ENCODE measurements at regions not wholly inside any gene's neighbourhood (a gene's known extent, or its start where the extent isn't known, plus 50 kb on each side); places are given as distances from the start of the nearest gene placed in this dataset.
"Not testable (repeated sequence)": the region's sequence is repeated elsewhere in the genome, so short reads cannot be mapped to it uniquely, and the experiment has no call there.

DNA sequence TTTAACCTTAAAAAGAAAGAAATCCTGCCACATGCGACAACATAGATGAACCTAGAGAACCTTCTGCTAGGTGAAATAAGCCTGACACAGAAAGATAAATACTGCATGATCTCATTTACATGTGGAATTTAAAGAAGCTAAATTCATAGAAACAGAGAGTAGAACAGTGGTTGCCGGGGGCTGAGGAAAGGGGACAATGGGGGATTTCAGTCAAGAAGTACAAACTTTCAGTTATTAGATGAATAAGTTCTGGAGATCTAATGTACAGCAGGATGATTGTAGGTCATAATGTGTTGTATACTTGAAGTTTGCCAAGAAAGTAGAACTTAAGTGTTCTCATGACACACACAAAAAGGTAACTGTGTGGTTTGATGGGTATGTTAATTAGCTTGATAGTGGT, 204.3 kb upstream of the PRSS16 start:
- TF ChIP-seq, protein P1, sequence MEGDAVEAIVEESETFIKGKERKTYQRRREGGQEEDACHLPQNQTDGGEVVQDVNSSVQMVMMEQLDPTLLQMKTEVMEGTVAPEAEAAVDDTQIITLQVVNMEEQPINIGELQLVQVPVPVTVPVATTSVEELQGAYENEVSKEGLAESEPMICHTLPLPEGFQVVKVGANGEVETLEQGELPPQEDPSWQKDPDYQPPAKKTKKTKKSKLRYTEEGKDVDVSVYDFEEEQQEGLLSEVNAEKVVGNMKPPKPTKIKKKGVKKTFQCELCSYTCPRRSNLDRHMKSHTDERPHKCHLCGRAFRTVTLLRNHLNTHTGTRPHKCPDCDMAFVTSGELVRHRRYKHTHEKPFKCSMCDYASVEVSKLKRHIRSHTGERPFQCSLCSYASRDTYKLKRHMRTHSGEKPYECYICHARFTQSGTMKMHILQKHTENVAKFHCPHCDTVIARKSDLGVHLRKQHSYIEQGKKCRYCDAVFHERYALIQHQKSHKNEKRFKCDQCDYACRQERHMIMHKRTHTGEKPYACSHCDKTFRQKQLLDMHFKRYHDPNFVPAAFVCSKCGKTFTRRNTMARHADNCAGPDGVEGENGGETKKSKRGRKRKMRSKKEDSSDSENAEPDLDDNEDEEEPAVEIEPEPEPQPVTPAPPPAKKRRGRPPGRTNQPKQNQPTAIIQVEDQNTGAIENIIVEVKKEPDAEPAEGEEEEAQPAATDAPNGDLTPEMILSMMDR (IDR thresholded peaks at IDR 0.05; ENCODE audit: control extremely low read depth, extremely low read depth, low read depth, missing control alignments) = no peak
- no peak for DNase-seq (ENCODE audit: extremely low spot score)
- ChIA-PET CTCF (interaction anchor here (1.0 kb wide), 1 partner anchor 702 kb away, joined by 3 read pairs; no protein-coding TSS in a partner anchor), POLR2A (interaction anchor here (0.6 kb wide), 1 partner anchor 11 kb away, joined by 5 read pairs; no protein-coding TSS in a partner anchor)

DNA sequence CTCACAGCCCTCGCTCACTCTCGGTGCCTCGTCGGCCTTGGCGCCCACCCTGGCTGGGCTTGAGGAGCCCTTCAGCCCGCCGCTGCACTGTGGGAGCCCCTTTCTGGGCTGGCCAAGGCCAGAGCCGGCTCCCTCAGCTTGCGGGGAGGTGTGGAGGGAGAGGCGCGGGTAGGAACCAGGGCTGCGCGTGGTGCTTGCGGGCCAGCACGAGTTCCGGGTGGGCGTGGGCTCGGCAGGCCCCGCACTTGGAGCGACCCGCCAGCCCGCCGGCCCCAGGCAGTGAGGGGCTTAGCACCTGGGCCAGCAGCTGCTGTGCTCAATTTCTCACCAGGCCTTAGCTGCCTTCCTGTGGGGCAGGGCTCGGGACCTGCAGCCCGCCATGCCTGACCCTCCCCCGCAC, 202.4 kb upstream of the PRSS16 start:
- DNase-seq (ENCODE audit: extremely low spot score); POLR2A ChIA-PET: not testable (repeated sequence)
- CTCF ChIA-PET = interaction anchor here (1.5 kb wide), 1 partner anchor 12 kb away, joined by 5 read pairs; no protein-coding TSS in a partner anchor

DNA sequence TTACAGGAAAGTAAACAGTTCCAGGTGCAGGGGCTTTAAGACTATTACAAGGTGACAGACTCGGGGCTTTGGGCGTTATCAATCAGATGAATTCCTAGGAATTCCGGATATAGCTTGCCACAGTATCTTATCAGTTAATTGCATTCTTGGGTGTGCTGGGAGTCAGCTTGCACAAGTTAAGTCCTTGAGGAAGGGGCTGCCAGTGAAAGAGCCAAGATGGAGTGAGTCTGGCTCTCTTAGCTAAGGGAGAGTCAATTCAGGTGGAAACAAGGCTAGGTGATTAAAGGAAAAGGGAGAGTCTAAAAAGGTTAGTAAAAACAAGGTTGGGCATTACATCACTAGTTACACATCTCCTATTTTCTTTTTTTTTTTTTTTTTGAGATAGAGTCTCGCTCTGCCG, 199.8 kb upstream of the PRSS16 start:
- DNase-seq (ENCODE audit: extremely low spot score); POLR2A ChIA-PET; CTCF ChIA-PET: not testable (repeated sequence)

DNA sequence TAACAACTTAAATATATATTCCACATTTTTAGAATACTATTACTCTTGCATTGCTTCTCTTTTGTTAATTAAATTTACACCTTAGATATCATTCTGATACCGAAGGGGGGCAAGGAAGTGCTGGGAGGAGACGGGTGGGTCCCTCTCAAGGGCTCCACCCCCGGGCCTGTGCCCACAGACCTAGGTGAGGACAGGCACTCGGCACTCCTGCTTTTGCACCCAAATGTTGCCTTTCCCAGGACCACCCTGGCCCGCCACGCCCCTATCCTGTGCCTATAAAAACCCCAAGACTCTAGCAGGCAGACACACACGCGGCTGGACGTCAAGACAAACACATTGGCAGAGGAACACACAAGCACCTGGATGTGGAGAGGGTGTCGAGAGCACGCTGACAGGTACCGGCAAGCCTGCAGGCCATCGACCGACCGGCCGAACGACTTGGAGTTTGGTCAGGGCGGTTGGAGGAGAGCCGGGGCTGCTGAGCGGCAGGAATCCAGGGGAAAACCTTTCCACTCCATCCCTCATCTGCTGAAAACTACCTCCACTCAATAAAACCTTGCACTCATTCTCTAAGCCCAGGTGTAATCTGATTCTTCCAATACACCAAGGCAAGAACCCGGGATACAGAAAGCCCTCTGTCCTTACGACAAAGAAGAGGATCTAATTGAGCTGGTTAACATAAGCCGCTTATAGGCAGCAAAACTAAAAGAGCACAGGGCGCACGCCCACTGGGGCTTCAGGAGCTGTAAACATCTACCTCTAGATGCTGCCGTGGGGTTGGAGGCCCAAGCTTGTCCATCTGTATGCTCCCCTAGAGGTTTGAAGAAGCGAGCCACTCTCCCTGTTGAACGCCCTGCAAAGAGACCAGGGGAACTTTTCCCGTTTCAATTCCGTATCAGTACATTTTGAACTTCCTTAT, 197.4 kb upstream of the PRSS16 start:
- no peak for DNase-seq (ENCODE audit: extremely low spot score)
- TF ChIP-seq, protein P1 (IDR thresholded peaks at IDR 0.05; ENCODE audit: control extremely low read depth, extremely low read depth, low read depth, missing control alignments) = no peak
- ChIA-PET POLR2A (no interaction called here), CTCF (interaction anchor here (1.5 kb wide), 1 partner anchor 9 kb away, joined by 4 read pairs; no protein-coding TSS in a partner anchor)

DNA sequence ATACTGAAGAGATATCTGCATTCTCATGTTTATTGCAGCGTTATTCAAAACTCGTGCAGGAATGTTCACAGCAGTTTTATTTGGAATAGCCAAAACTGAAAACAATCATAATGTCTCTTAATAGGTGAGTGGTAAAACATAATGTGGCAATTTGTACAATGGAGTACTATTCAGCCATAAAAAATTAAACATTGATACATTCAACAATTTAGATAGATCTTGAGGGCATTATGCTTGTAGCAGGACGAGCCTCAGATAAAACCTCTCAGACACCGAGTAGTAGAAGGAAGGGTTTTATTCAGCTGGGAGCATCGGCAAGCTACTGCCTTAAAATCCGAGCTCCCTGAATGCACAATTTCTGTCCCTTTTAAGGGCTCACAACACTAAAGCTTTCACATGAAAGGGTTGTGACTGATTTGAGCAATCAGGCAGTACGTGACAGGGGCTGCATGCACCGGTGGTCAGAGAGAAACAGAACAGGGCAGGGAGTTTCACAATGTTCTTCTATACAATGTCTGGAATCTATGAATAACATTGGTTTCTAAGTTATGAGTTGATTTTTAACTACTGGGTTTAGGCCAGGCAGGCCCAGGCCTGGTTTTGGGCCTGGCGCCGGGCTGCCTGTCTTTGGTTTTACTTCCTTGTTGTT, 195.3 kb upstream of the PRSS16 start:
- CTCF ChIA-PET; DNase-seq (ENCODE audit: extremely low spot score); POLR2A ChIA-PET: not testable (repeated sequence)

DNA sequence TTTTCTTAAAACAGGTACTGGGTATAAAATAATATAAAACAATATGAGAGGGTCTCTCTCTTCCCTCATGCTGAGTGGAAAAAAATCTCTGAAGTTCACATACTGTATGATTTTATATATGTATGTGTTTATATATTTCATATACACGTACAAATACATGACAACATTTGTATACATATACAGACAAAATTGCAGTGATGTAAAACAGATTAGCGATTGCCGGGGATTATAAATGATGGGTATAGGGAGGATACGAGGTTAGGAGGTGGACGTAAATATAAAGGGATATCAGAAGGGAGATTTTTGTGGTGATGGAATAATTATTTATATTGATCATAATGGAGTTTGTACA, 194.8 kb upstream of the PRSS16 start:
- TF ChIP-seq, protein P1 (IDR thresholded peaks at IDR 0.05; ENCODE audit: control extremely low read depth, extremely low read depth, low read depth, missing control alignments) = no peak
- DNase-seq (ENCODE audit: extremely low spot score) = no peak
- ChIA-PET POLR2A (no interaction called here), CTCF (interaction anchor here (1.0 kb wide), 2 partner anchors 13 to 27 kb away, joined by 3 read pairs; no protein-coding TSS in a partner anchor)

DNA sequence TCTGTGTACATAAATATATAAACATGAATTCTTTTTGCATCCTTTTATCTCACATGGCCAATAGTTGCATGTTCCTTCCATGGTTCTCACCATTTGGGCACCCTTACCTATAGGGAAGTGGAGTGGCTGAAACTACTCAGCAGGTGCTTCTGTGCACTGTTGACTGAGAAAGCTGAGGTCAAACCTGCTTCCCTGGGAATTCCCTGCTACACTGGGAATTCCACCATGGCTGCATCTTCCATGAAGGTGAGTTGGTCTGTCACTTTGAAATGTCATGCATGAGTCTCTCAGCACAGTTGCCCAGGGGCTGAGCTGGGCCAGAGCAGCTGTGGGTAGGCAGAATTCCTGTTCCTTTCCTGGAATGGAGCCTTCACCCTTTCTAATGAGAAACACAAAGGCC, 193.8 kb upstream of the PRSS16 start:
- TF ChIP-seq, protein P1 (IDR thresholded peaks at IDR 0.05; ENCODE audit: control extremely low read depth, extremely low read depth, low read depth, missing control alignments) = no peak
- CTCF ChIA-PET = interaction anchor here (1.0 to 1.5 kb wide), 4 partner anchors 10 to 26 kb away, joined by 3 to 6 read pairs (median 4); no protein-coding TSS in a partner anchor
- POLR2A ChIA-PET = interaction anchor here (0.7 kb wide), 1 partner anchor 77 kb away, joined by 5 read pairs; no protein-coding TSS in a partner anchor
- DNase-seq (ENCODE audit: extremely low spot score) = no peak

DNA sequence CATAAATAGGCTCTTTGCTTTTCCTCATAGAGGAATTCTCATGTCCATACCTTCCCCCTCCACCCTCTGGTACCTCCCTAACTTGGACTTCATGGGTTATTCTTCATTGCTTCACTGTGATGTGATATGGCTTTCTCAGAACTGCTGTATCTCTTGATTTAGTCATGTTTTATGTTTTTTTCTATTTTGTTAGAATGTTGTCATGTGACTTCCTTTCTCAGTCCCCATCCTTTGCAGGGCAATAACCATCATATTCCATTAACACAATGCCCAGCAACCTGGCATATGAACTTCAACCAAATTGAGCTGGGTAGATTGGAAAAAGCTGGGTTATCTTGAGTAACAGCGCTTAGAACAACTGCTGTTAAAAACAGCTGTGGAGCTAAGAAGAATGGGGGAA, 190.9 kb upstream of the PRSS16 start:
- DNase-seq (ENCODE audit: extremely low spot score) = no peak
- ChIA-PET POLR2A (no interaction called here), CTCF (interaction anchor here (1.7 kb wide), 1 partner anchor 11 kb away, joined by 5 read pairs; no protein-coding TSS in a partner anchor)
- TF ChIP-seq, protein P1 (IDR thresholded peaks at IDR 0.05; ENCODE audit: control extremely low read depth, extremely low read depth, low read depth, missing control alignments) = no peak
